ENCODE measurements at regions not wholly inside any gene's neighbourhood (a gene's known extent, or its start where the extent isn't known, plus 50 kb on each side); places are given as distances from the start of the nearest gene placed in this dataset.

DNA sequence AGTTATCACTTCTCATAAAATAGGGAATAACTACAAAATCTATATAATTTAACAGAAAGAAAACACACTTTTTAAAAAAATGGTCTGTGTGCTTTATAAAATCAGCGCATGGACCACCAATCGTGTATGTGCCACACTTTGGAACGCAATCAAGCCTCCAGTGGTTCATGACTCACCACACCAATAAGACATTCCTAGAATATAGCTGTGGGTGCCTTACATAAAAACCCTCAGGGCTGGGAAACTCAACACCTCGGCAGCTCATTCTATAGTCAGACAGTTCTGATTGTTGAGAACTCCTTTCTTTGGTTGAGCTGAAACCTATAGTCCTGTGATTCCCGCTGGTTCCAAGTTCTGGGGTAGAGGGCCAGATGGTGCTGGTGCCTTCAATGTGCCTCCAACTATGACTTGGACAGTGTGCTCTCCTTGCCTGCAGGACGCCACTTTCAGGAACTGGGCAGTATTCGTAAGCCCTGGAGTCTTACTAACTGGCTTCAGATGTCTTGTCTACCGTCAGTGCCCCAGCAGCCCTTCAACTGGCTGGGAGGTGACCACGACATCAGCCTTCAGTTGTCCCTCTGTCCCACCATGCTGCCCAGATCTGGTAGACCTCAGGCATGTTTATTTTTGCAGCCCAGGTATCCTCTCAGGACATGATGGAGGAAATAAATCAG is 135.7 kb upstream of the GDF10 start:
- TF ChIP-seq RAD21 (IDR thresholded peaks at IDR 0.05): no peak
- TF ChIP-seq, protein P1, sequence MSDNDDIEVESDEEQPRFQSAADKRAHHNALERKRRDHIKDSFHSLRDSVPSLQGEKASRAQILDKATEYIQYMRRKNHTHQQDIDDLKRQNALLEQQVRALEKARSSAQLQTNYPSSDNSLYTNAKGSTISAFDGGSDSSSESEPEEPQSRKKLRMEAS (IDR thresholded peaks at IDR 0.05): no peak
- no peak for TF ChIP-seq CTCF (IDR thresholded peaks at IDR 0.05; ENCODE audit: low read depth, low read length, missing input control)
- TF ChIP-seq, protein P2, sequence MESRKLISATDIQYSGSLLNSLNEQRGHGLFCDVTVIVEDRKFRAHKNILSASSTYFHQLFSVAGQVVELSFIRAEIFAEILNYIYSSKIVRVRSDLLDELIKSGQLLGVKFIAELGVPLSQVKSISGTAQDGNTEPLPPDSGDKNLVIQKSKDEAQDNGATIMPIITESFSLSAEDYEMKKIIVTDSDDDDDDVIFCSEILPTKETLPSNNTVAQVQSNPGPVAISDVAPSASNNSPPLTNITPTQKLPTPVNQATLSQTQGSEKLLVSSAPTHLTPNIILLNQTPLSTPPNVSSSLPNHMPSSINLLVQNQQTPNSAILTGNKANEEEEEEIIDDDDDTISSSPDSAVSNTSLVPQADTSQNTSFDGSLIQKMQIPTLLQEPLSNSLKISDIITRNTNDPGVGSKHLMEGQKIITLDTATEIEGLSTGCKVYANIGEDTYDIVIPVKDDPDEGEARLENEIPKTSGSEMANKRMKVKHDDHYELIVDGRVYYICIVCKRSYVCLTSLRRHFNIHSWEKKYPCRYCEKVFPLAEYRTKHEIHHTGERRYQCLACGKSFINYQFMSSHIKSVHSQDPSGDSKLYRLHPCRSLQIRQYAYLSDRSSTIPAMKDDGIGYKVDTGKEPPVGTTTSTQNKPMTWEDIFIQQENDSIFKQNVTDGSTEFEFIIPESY (IDR thresholded peaks at IDR 0.05): no peak
- TF ChIP-seq REST (IDR thresholded peaks at IDR 0.05): no peak
- TF ChIP-seq SP1 (IDR thresholded peaks at IDR 0.05): no peak
- TF ChIP-seq TAF1 (conservative IDR thresholded peaks at IDR 0.05): no peak
- TF ChIP-seq YY1 (IDR thresholded peaks at IDR 0.05): no peak
- no peak for TF ChIP-seq FOXA1 (IDR thresholded peaks at IDR 0.05)
- no peak for TF ChIP-seq JUND (IDR thresholded peaks at IDR 0.05)
- TF ChIP-seq, protein P3, sequence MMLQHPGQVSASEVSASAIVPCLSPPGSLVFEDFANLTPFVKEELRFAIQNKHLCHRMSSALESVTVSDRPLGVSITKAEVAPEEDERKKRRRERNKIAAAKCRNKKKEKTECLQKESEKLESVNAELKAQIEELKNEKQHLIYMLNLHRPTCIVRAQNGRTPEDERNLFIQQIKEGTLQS (IDR thresholded peaks at IDR 0.05): no peak
- TF ChIP-seq EGR1 (IDR thresholded peaks at IDR 0.05; ENCODE audit: low read depth in 2 of 2): no peak
- TF ChIP-seq RXRA (IDR thresholded peaks at IDR 0.05): no peak
- TF ChIP-seq GABPA (IDR thresholded peaks at IDR 0.05 in 1 of 2, conservative IDR thresholded peaks at IDR 0.05 in 1 of 2): no peak

Measured in liver (tissue), 3 donors.